Activated naive CD8-positive, alpha-beta T cell treated with anti-CD3 and anti-CD28 coated beads, Interleukin-2, amount 50 U/mL, for 16 hours (primary cell): ENCODE measurements at regions not wholly inside any gene's neighbourhood (a gene's known extent, or its start where the extent isn't known, plus 50 kb on each side); places are given as distances from the start of the nearest gene placed in this dataset.
"Not testable (repeated sequence)": the region's sequence is repeated elsewhere in the genome, so short reads cannot be mapped to it uniquely, and the experiment has no call there.

Source experiments
- DNase-seq: peaks from one replicate; pipeline ENCODE4 v3.0.0-alpha.2; 2020; ENCODE audit warnings: low read depth, low spot score

GRCh38 chr2:57696016-57696415, 350.6 kb upstream of the VRK2 start:
- DNase-seq = no peak

GRCh38 chr2:57698392-57698791, 348.2 kb upstream of the VRK2 start:
- no peak for DNase-seq

- DNase-seq = no peak
These were observed 347.6 kb upstream of the VRK2 start for GRCh38 chr2:57698935-57699449.

- no peak for DNase-seq
These were observed 345.2 kb upstream of the VRK2 start for GRCh38 chr2:57701391-57701791.

GRCh38 chr2:57703407-57703806, 343.2 kb upstream of the VRK2 start:
- DNase-seq = no peak

- DNase-seq = not testable (repeated sequence)
These were observed 338.8 kb upstream of the VRK2 start for GRCh38 chr2:57707794-57708193.

GRCh38 chr2:57711991-57712390, 334.6 kb upstream of the VRK2 start:
- DNase-seq = no peak

GRCh38 chr2:57720728-57721627, 325.6 kb upstream of the VRK2 start:
- DNase-seq = no peak

GRCh38 chr2:57725337-57725947, 321.2 kb upstream of the VRK2 start:
- DNase-seq = no peak

- no peak for DNase-seq
These were observed 320.3 kb upstream of the VRK2 start for GRCh38 chr2:57726294-57726693.

GRCh38 chr2:57728691-57729090, 317.9 kb upstream of the VRK2 start:
- no peak for DNase-seq

GRCh38 chr2:57733956-57734355, 312.6 kb upstream of the VRK2 start:
- no peak for DNase-seq

- DNase-seq = no peak
These were observed 305.7 kb upstream of the VRK2 start for GRCh38 chr2:57740891-57741290.

- DNase-seq = no peak
These were observed 293.0 kb upstream of the VRK2 start for GRCh38 chr2:57753636-57754035.

- no peak for DNase-seq
These were observed 287.9 kb upstream of the VRK2 start for GRCh38 chr2:57758686-57759085.

GRCh38 chr2:57759131-57759530, 287.5 kb upstream of the VRK2 start:
- no peak for DNase-seq

- DNase-seq = peak; percentile 50
These were observed 286.7 kb upstream of the VRK2 start for GRCh38 chr2:57759822-57760300.

GRCh38 chr2:57760381-57760801, 286.2 kb upstream of the VRK2 start:
- no peak for DNase-seq

- DNase-seq = no peak
These were observed 269.7 kb upstream of the VRK2 start for GRCh38 chr2:57776916-57777315.

GRCh38 chr2:57782587-57782986, 264.0 kb upstream of the VRK2 start:
- no peak for DNase-seq

GRCh38 chr2:57793310-57793709, 253.3 kb upstream of the VRK2 start:
- DNase-seq = no peak

- DNase-seq = no peak
These were observed 250.1 kb upstream of the VRK2 start for GRCh38 chr2:57796527-57796926.

- no peak for DNase-seq
These were observed 248.3 kb upstream of the VRK2 start for GRCh38 chr2:57798346-57798745.
